Thyroid gland (tissue), 4 donors: ENCODE measurements at regions not wholly inside any gene's neighbourhood (a gene's known extent, or its start where the extent isn't known, plus 50 kb on each side); places are given as distances from the start of the nearest gene placed in this dataset.

ENCODE experiments used
- DNase-seq, 2 donors: peaks; one replicate each; pipeline ENCODE4 v3.0.0-alpha.2; 2019
- H3K27ac ChIP-seq, 3 donors: fragments of 200-600 bp; sonication (generic); 1 replicate in 2 of 3; 2 replicates in 1 of 3; pipeline ENCODE4 v1.5.1; 2016 to 2019; ENCODE audit warnings: mild to moderate bottlenecking in 1 of 3, moderate library complexity in 1 of 3
- H3K27me3 ChIP-seq: fragments of 200-600 bp; sonication (generic); one replicate; pipeline ENCODE4 v1.5.1; 2019
- H3K36me3 ChIP-seq, 2 donors: fragments of 200-600 bp; sonication (generic); one replicate each; pipeline ENCODE4 v1.5.1; 2016 to 2019
- H3K4me1 ChIP-seq, 2 donors: fragments of 200-600 bp; sonication (generic); one replicate each; pipeline ENCODE4 v1.5.1; 2017 to 2019
- H3K4me3 ChIP-seq, 3 donors: fragments of 200-600 bp; sonication (generic); replicated peaks in 1 of 3; 1 replicate in 2 of 3; 2 replicates in 1 of 3; pipeline ENCODE4 v1.5.1; 2016; ENCODE audit warnings: mild to moderate bottlenecking in 1 of 3
- H3K9me3 ChIP-seq: fragments of 200-600 bp; sonication (generic); one replicate; pipeline ENCODE4 v1.5.1; 2017
- CTCF ChIP-seq, 6 experiments: fragments of 200-600 bp in 3 of 6; fragments of 450-650 bp in 3 of 6; sonication (generic) in 3 of 6; IDR thresholded peaks; one replicate each; pipeline ENCODE4 v1.5.1; 2016 to 2019; ENCODE audit warnings: antibody characterized with exemption in 6 of 6, mild to moderate bottlenecking in 2 of 6, inconsistent platforms in 1 of 6, moderate library complexity in 1 of 6
- POLR2A ChIP-seq, 2 donors: fragments of 450-650 bp; IDR thresholded peaks; one replicate each; pipeline ENCODE4 v1.6.1; 2017; ENCODE audit warnings: antibody characterized with exemption in 2 of 2, mild to moderate bottlenecking in 2 of 2, moderate library complexity in 1 of 2
- WGBS, 2 donors: methylation state at CpG; one replicate each; pipeline ENCODE4 v1.1.5; 2017; 5-methylcytosine and 5-hydroxymethylcytosine counted together
- intact Hi-C: fragments of 100-400 bp; cut with DNase I; formaldehyde crosslinking; loops from one replicate; pipeline ENCODE4 v1.15.1; 2023

GRCh38 chr14:101068313-101069227 lies 165.0 kb upstream of the RTL1 start:
- Histone ChIP-seq H3K9me3 (no peaks in the 10 kb centered on the region), H3K27ac (no peak overlapping the region), H3K36me3 (no peaks in the 10 kb centered on the region), H3K4me1 (no peaks in the 10 kb centered on the region), H3K4me3 (no peak overlapping the region), H3K27me3 (no peaks in the 10 kb centered on the region)
- WGBS, 2 donors, result 76% methylated on average over 33 to 34 of the region's 34 CpGs
- DNase-seq, result no peak
- TF ChIP-seq CTCF (IDR thresholded peaks at IDR 0.05), result no peak
- no peak for TF ChIP-seq POLR2A (IDR thresholded peaks at IDR 0.05)
- intact Hi-C loops, result no loop called here

GRCh38 chr14:101069228-101069549 lies 165.7 kb upstream of the RTL1 start:
- Histone ChIP-seq H3K9me3 (no peaks in the 10 kb centered on the region), H3K4me1 (no peaks in the 10 kb centered on the region), H3K36me3 (no peaks in the 10 kb centered on the region), H3K27ac (no peak overlapping the region), H3K4me3 (no peak overlapping the region), H3K27me3 (no peaks in the 10 kb centered on the region)
- no peak for TF ChIP-seq POLR2A (IDR thresholded peaks at IDR 0.05)
- TF ChIP-seq CTCF (IDR thresholded peaks at IDR 0.05), result no peak
- intact Hi-C loops, result no loop called here
- 91 to 93% methylated on average over 8 of the region's 8 CpGs for WGBS, 2 donors
- no peak for DNase-seq

- H3K4me1 ChIP-seq, result no peaks in the 10 kb centered on the region
- no peak overlapping the region for H3K4me3 ChIP-seq
- no peak for DNase-seq
- no peak overlapping the region for H3K27ac ChIP-seq
- 94% methylated on average over 7 to 11 of the region's 11 CpGs for WGBS, 2 donors
- H3K36me3 ChIP-seq, result no peaks in the 10 kb centered on the region
- TF ChIP-seq CTCF (IDR thresholded peaks at IDR 0.05), result no peak
- TF ChIP-seq POLR2A (IDR thresholded peaks at IDR 0.05), result no peak
- no peaks in the 10 kb centered on the region for H3K9me3 ChIP-seq
- no peaks in the 10 kb centered on the region for H3K27me3 ChIP-seq
- intact Hi-C loops, result no loop called here
These were observed 166.3 kb upstream of the RTL1 start for GRCh38 chr14:101069666-101070362.

GRCh38 chr14:101070540-101071492 lies 167.3 kb upstream of the RTL1 start:
- H3K4me3 ChIP-seq, result no peak overlapping the region
- H3K27ac ChIP-seq, result no peak overlapping the region
- 90 to 93% methylated on average over 10 to 12 of the region's 16 CpGs for whole genome bisulfite sequencing, 2 donors
- no peaks in the 10 kb centered on the region for H3K9me3 ChIP-seq
- DNase-seq, result no peak
- intact Hi-C loops, result no loop called here
- no peaks in the 10 kb centered on the region for H3K36me3 ChIP-seq
- H3K27me3 ChIP-seq, result no peaks in the 10 kb centered on the region
- H3K4me1 ChIP-seq, result no peaks in the 10 kb centered on the region
- TF ChIP-seq POLR2A (IDR thresholded peaks at IDR 0.05), result no peak
- TF ChIP-seq CTCF (IDR thresholded peaks at IDR 0.05), result no peak
